PC-9 (cell line): ENCODE measurements at regions not wholly inside any gene's neighbourhood (a gene's known extent, or its start where the extent isn't known, plus 50 kb on each side); places are given as distances from the start of the nearest gene placed in this dataset.

Experiments used
- BruUV-seq: library from RNA; stranded (reverse); fragments of 400-500 nt; replicated peaks from 2 replicates; lab custom pipeline; 2021; lab: Mats Ljungman, UMichigan
- CTCF ChIA-PET: fragments of 300-600 bp; sonication (Branson Sonifier 250); formaldehyde crosslinking; loops from one replicate; lab custom pipeline; 2022; ENCODE audit warnings: antibody characterized with exemption; lab: Charles Lee
- POLR2A ChIA-PET: fragments of 300-600 bp; sonication (Branson Sonifier 250); formaldehyde crosslinking; loops from one replicate; lab custom pipeline; 2022; ENCODE audit warnings: antibody characterized with exemption; ENCODE audit not compliant: unreplicated experiment; lab: Charles Lee
- DNase-seq, 2 experiments: peaks; one replicate each; pipeline versions ENCODE4 v3.0.0 to v3.0.0-alpha.2; 2015 to 2022; ENCODE audit warnings: mixed read lengths in 1 of 2
- H2AFZ ChIP-seq: fragments of 200-600 bp; sonication (generic); 2 replicates; pipeline ENCODE4 v1.8.1; 2017; ENCODE audit warnings: antibody characterized with exemption
- H3F3A ChIP-seq: fragments of 200-600 bp; sonication (generic); 2 replicates; pipeline ENCODE4 v1.8.1; 2017; ENCODE audit warnings: antibody characterized with exemption, mild to moderate bottlenecking, low read depth; ENCODE audit not compliant: insufficient read depth
- H3K27ac ChIP-seq: fragments of 200-600 bp; sonication (generic); 2 replicates; pipeline ENCODE4 v1.6.1; 2016; ENCODE audit warnings: mixed run types
- H3K27me3 ChIP-seq: fragments of 200-600 bp; sonication (generic); 2 replicates; pipeline ENCODE4 v1.6.1; 2016; ENCODE audit warnings: low read depth, mixed run types; ENCODE audit not compliant: insufficient read depth
- H3K36me3 ChIP-seq: fragments of 200-600 bp; sonication (generic); 2 replicates; pipeline ENCODE4 v1.6.1; 2016; ENCODE audit warnings: low read depth, mixed run types
- H3K4me1 ChIP-seq: fragments of 200-600 bp; sonication (generic); replicated peaks from 2 replicates; pipeline ENCODE4 v1.6.1; 2016; ENCODE audit warnings: mixed run types; ENCODE audit not compliant: insufficient read depth
- H3K4me2 ChIP-seq: fragments of 200-600 bp; sonication (generic); 2 replicates; pipeline ENCODE4 v1.6.1; 2017; ENCODE audit warnings: mixed run types
- H3K4me3 ChIP-seq: fragments of 200-600 bp; sonication (generic); 2 replicates; pipeline ENCODE4 v1.6.1; 2016; ENCODE audit warnings: mixed run types
- H3K79me2 ChIP-seq: fragments of 200-600 bp; sonication (generic); 2 replicates; pipeline ENCODE4 v1.6.1; 2017; ENCODE audit warnings: low read depth, mixed run types
- H3K9me2 ChIP-seq: fragments of 200-600 bp; sonication (generic); 2 replicates; pipeline ENCODE4 v1.8.1; 2017; ENCODE audit warnings: mild to moderate bottlenecking; ENCODE audit not compliant: insufficient read depth
- H3K9me3 ChIP-seq: fragments of 200-600 bp; sonication (generic); 2 replicates; pipeline ENCODE4 v1.8.1; 2016; ENCODE audit warnings: low read depth; ENCODE audit not compliant: insufficient read depth
- H4K20me1 ChIP-seq: fragments of 200-600 bp; sonication (generic); 2 replicates; pipeline ENCODE4 v1.8.1; 2017; ENCODE audit not compliant: insufficient read depth
- EZH2 ChIP-seq: fragments of 200-600 bp; sonication (generic); IDR thresholded peaks from 2 replicates; pipeline ENCODE4 v1.8.0; 2017; ENCODE audit warnings: antibody characterized with exemption, low read depth
- intact Hi-C: fragments of 100-400 bp; cut with micrococcal nuclease; formaldehyde crosslinking; loops from one replicate; pipeline ENCODE4 v1.10.0; 2022; ENCODE audit not compliant: unreplicated experiment
- TF ChIP-seq, protein P1 (sequence below): fragments of 200-600 bp; sonication (generic); conservative IDR thresholded peaks from 2 replicates; pipeline ENCODE4 v1.6.1; 2017; ENCODE audit warnings: mixed run types, antibody characterized with exemption, mild to moderate bottlenecking, moderate library complexity

DNA sequence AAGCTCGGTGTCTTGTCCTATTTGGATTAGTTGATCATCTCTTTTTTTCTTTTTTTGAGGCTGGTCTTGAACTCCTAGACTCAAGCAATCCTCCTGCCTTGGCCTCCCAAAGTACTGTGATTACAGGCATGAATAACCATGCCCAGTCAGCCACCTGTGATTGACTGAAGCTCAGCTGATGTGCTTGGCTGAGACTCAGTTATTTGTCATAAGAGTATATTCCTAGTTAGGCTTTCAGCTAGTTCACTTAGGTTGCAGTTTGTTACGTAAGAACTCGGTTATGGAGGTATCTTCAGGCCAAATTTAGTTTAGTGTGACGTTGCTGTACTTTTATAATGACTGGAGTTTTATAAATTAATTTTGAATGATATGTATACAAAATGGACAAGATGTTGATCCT lies 365.0 kb downstream of the SV2B start:
- H3K4me2 ChIP-seq = no peak overlapping the region
- no peaks in the 10 kb centered on the region for H4K20me1 ChIP-seq
- H3K27me3 ChIP-seq = no peaks in the 10 kb centered on the region
- H2AFZ ChIP-seq = no peak overlapping the region
- CTCF ChIA-PET = interaction anchor here (0.6 kb wide), 1 partner anchor 642 kb away, joined by 21 read pairs; no protein-coding TSS in a partner anchor
- no peaks in the 10 kb centered on the region for H3K9me2 ChIP-seq
- H3K9me3 ChIP-seq = no peaks in the 10 kb centered on the region
- no TSS peak for BruUV-seq
- POLR2A ChIA-PET = interaction anchor here (0.6 kb wide), 1 partner anchor 149 kb away, joined by 11 read pairs; no protein-coding TSS in a partner anchor
- no peaks in the 10 kb centered on the region for H3F3A ChIP-seq
- no peak overlapping the region for H3K27ac ChIP-seq
- DNase-seq = no peak
- H3K36me3 ChIP-seq = no peaks in the 10 kb centered on the region
- no peak for TF ChIP-seq EZH2
- TF ChIP-seq, protein P1, sequence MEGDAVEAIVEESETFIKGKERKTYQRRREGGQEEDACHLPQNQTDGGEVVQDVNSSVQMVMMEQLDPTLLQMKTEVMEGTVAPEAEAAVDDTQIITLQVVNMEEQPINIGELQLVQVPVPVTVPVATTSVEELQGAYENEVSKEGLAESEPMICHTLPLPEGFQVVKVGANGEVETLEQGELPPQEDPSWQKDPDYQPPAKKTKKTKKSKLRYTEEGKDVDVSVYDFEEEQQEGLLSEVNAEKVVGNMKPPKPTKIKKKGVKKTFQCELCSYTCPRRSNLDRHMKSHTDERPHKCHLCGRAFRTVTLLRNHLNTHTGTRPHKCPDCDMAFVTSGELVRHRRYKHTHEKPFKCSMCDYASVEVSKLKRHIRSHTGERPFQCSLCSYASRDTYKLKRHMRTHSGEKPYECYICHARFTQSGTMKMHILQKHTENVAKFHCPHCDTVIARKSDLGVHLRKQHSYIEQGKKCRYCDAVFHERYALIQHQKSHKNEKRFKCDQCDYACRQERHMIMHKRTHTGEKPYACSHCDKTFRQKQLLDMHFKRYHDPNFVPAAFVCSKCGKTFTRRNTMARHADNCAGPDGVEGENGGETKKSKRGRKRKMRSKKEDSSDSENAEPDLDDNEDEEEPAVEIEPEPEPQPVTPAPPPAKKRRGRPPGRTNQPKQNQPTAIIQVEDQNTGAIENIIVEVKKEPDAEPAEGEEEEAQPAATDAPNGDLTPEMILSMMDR = no peak
- no peaks in the 10 kb centered on the region for H3K4me1 ChIP-seq
- intact Hi-C loops = no loop called here
- H3K79me2 ChIP-seq = no peaks in the 10 kb centered on the region
- H3K4me3 ChIP-seq = no peak overlapping the region

DNA sequence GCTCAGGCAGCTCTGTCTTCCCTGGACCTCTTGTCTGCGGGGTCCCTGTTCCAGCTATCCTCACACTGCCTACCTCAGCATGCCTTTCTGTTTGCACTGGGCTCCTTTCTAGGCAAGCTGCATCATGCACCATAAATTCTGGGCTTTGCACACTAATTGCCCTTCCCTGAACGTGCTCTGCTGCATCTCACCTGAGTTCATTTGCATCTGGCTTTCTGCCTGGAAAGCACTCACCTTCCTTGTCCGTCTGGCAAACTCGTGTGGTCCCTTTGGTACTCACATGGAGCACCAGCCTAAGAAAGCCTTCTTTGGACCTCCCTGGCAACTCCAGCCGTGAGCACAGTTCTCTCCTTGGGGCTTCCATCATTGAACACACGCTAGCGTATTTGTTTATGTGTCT lies 365.6 kb downstream of the SV2B start:
- Histone ChIP-seq H3K4me2 (no peak overlapping the region), H3K27me3 (no peaks in the 10 kb centered on the region), H3K36me3 (no peaks in the 10 kb centered on the region), H3K9me2 (no peaks in the 10 kb centered on the region), H3F3A (no peaks in the 10 kb centered on the region), H3K79me2 (no peaks in the 10 kb centered on the region), H3K27ac (no peak overlapping the region), H2AFZ (no peak overlapping the region), H3K9me3 (no peaks in the 10 kb centered on the region), H3K4me3 (no peak overlapping the region), H4K20me1 (no peaks in the 10 kb centered on the region), H3K4me1 (no peaks in the 10 kb centered on the region)
- intact Hi-C loops = no loop called here
- BruUV-seq = no TSS peak
- no peak for DNase-seq
- no peak for TF ChIP-seq EZH2
- TF ChIP-seq, protein P1 = no peak
- CTCF ChIA-PET = interaction anchor here (0.6 kb wide), 1 partner anchor 642 kb away, joined by 21 read pairs; no protein-coding TSS in a partner anchor
- POLR2A ChIA-PET = interaction anchor here (0.6 kb wide), 1 partner anchor 150 kb away, joined by 11 read pairs; no protein-coding TSS in a partner anchor

DNA sequence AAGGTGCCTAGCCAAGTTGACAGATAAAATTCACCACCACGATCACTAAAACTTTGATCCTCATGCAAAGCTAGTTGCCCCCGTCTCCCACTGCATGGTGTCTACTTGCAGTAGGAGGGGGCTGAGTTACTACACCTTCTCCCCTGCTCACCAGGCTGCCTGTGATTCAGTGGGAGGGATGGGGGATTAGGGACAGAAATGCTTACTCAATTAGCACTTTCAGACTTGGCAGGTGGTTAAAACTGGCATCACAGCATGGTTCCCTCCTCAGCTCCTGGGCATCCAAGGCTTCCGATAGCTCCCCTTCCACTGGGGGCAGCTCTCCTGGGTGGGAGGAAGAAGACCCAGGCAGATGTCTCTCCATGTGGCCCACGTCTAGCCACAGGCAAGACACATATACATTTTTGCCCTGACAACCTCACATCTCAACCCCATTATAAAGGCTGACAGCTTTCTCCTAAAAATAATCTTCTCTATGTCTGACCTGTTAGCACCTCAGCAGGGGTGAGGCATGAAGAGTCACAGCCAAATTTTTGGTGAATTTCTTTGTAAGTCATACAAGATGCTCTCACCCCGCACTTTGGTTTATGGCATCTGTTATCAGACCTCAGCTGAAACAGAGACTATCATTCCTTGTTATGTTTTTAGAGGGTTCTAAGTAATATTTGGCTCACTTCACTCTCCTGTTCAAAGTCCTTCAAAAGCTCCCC lies 369.0 kb downstream of the SV2B start:
- ChIA-PET CTCF (no interaction called here), POLR2A (no interaction called here)
- H3K9me3 ChIP-seq = 0 out of 2 replicates have a peak, but pooled peaks cover 3% of the 10 kb centered on the region
- no peak overlapping the region for H3K4me2 ChIP-seq
- BruUV-seq = no TSS peak
- intact Hi-C loops = no loop called here
- TF ChIP-seq, protein P1 = no peak
- TF ChIP-seq EZH2 = no peak
- no peak overlapping the region for H3K4me3 ChIP-seq
- H4K20me1 ChIP-seq = no peaks in the 10 kb centered on the region
- H3K36me3 ChIP-seq = no peaks in the 10 kb centered on the region
- no peak overlapping the region for H2AFZ ChIP-seq
- H3K4me1 ChIP-seq = no peaks in the 10 kb centered on the region
- no peaks in the 10 kb centered on the region for H3K27me3 ChIP-seq
- H3K9me2 ChIP-seq = no peaks in the 10 kb centered on the region
- H3K27ac ChIP-seq = no peak overlapping the region
- no peaks in the 10 kb centered on the region for H3K79me2 ChIP-seq
- H3F3A ChIP-seq = no peaks in the 10 kb centered on the region
- no peak for DNase-seq
